ENCODE measurements at regions not wholly inside any gene's neighbourhood (a gene's known extent, or its start where the extent isn't known, plus 50 kb on each side); places are given as distances from the start of the nearest gene placed in this dataset.

GRCh38 chr10:30154126-30154525, 94.7 kb upstream of the JCAD start:
- no peaks in the 10 kb centered on the region for H3K79me2 ChIP-seq (ENCODE audit: insufficient read depth, low read length)
- H4K20me1 ChIP-seq (ENCODE audit: control insufficient read depth, insufficient read depth, insufficient read length) = no peaks in the 10 kb centered on the region

More at GRCh38 chr10:30154126-30154525, 94.7 kb upstream of the JCAD start:
- Histone ChIP-seq H3K9ac (ENCODE audit: extremely low read depth, insufficient read length, low read length) (no peak overlapping the region), H3K27me3 (ENCODE audit: insufficient read depth, low read length) (no peaks in the 10 kb centered on the region), H3K56ac (ENCODE audit: insufficient read length, low read depth, low read length) (no peak overlapping the region), H3K9me3 (ENCODE audit: control insufficient read depth, low read depth, low read length) (no peaks in the 10 kb centered on the region), H3T11ph (ENCODE audit: low read length) (no peak overlapping the region), H3K23me2 (ENCODE audit: insufficient read length, low read depth, low read length, poor library complexity, severe bottlenecking) (no peaks in the 10 kb centered on the region), H2BK120ac (ENCODE audit: low read depth, low read length, poor library complexity, severe bottlenecking) (no peak overlapping the region), H3K18ac (ENCODE audit: insufficient read length, low read depth, low read length) (no peak overlapping the region), H2BK5ac (ENCODE audit: insufficient read length, low read length) (no peak overlapping the region), H3K4me2 (ENCODE audit: insufficient read depth, insufficient read length, low read length) (no peak overlapping the region), H4K91ac (ENCODE audit: insufficient read length, low read depth, low read length) (no peak overlapping the region), H2BK12ac (ENCODE audit: insufficient read length, low read depth, low read length) (no peak overlapping the region), H4K8ac (replicated peaks; ENCODE audit: insufficient read length, low read depth, low read length) (no peak overlapping the region), H3K14ac (ENCODE audit: insufficient read depth, low read length) (no peak overlapping the region), H4K5ac (ENCODE audit: insufficient read length, low read depth, low read length) (no peak overlapping the region), H2AFZ (ENCODE audit: low read length) (no peak overlapping the region), H3K27ac (ENCODE audit: insufficient read length, low read depth, low read length) (no peak overlapping the region), H2BK20ac (ENCODE audit: low read depth, low read length, poor library complexity, severe bottlenecking) (no peak overlapping the region), H2BK15ac (ENCODE audit: low read depth, low read length) (no peak overlapping the region), H3K4me1 (ENCODE audit: insufficient read depth, low read length) (no peaks in the 10 kb centered on the region), H3K79me1 (ENCODE audit: insufficient read depth, low read depth, low read length, poor library complexity, severe bottlenecking) (no peaks in the 10 kb centered on the region), H2AK5ac (ENCODE audit: insufficient read length, low read length) (no peak overlapping the region), H3K23ac (ENCODE audit: insufficient read length, low read depth, low read length) (no peak overlapping the region), H3K4ac (ENCODE audit: low read depth, low read length) (no peak overlapping the region)
- H3K4me1 Mint-ChIP-seq = peaks cover 11 to 15% of the 10 kb centered on the region in 2 experiments
- no peaks in the 10 kb centered on the region; a peak in 3 of 5 replicates for H3K9me3 Mint-ChIP-seq
- H3K27me3 Mint-ChIP-seq (ENCODE audit: low read depth) = peaks cover 2% of the 10 kb centered on the region; the same call in 1 of the 2 replicates
- WGBS (ENCODE audit: extremely low coverage, insufficient read length, low lambda C conversion rate) = no CpG with 5 or more reads among the region's 4 CpGs
- TF ChIP-seq CTCF (conservative IDR thresholded peaks at IDR 0.05) = no peak
- H3K36me3 Mint-ChIP-seq (ENCODE audit: insufficient read depth in 1 of 3, low read depth in 3 of 3) = no peaks in the 10 kb centered on the region
- no peak overlapping the region for H3K27ac Mint-ChIP-seq
- H3K4me3 Mint-ChIP-seq = no peak overlapping the region
- no peak for DNase-seq
